ENCODE measurements at regions not wholly inside any gene's neighbourhood (a gene's known extent, or its start where the extent isn't known, plus 50 kb on each side); places are given as distances from the start of the nearest gene placed in this dataset.

DNA sequence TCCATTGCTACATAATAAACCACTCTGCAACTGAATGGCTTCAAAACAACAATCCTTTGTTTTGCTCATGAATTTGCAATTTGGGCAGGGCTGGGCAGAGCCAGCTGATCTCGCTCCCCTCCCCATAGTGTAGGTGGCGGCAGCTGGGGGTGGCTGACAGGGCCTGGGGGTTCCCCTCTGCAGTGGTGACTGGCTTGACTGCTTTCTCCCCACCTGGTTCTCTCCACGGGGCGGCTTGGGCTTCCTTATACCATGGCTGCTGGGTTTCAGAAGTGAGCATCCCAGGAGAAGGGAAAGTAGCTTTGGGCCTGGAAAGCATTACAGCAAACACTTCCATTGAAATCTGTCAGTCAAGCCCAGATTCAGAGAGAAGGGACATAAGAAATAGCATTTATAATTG is 129.7 kb upstream of the ZBTB40 start:
- no peak overlapping the region for H3K27ac ChIP-seq
- TF ChIP-seq EZH2 (IDR thresholded peaks at IDR 0.05) (no peak), FOXP2 (optimal IDR thresholded peaks at IDR 0.05; ENCODE audit: control extremely low read depth, extremely low read length, insufficient read depth) (no peak), POLR2AphosphoS5 (IDR thresholded peaks at IDR 0.05; ENCODE audit: borderline replicate concordance, low read depth, low read length) (no peak)
- no peaks in the 10 kb centered on the region for H3K36me3 ChIP-seq (ENCODE audit: insufficient read depth, low read length)
- no peak overlapping the region for H3K4me3 ChIP-seq
- DNase-seq (ENCODE audit: low read depth, low spot score): no peak
- no peaks in the 10 kb centered on the region for H3K9me3 ChIP-seq (ENCODE audit: low read depth, low read length)
- H3K9ac ChIP-seq (ENCODE audit: insufficient read length): no peak overlapping the region

DNA sequence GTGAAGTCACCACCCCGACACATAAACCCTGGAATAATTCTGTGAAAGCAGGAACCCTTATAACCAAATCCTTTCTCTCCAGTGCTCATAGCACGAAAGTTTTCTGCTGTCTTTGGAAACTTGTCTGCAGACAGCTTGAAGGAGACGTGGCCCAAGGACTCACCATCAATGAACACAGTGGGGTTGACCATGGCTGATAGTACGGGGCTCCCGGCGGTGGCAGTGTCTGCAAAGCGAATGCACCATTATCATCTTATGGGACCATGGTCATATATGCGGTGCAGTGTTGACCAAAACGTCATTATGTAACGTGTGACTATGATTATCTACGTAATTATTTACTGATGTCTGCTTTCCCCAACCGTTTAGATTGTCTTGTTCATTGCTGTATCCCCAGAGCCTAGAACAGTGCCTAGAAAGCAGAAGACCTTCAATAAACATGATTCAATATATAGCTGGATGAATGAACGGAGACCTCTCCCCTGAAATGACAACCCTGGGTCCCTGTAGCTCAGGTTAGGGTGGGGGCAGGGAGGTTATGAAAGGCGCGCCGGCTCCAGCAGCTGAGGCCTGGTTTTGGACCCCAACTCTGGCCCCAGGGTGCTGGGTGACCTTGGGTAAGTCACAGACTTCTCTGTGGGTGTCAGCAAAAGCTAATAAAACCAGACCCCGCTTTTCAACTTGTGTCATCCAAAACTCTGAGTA is 128.4 kb upstream of the ZBTB40 start:
- no peak overlapping the region for H3K27ac ChIP-seq
- no peak overlapping the region for H3K9ac ChIP-seq (ENCODE audit: insufficient read length)
- H3K4me3 ChIP-seq: no peak overlapping the region
- TF ChIP-seq EZH2 (IDR thresholded peaks at IDR 0.05) (no peak), FOXP2 (optimal IDR thresholded peaks at IDR 0.05; ENCODE audit: control extremely low read depth, extremely low read length, insufficient read depth) (no peak), POLR2AphosphoS5 (IDR thresholded peaks at IDR 0.05; ENCODE audit: borderline replicate concordance, low read depth, low read length) (no peak)
- H3K36me3 ChIP-seq (ENCODE audit: insufficient read depth, low read length): no peaks in the 10 kb centered on the region
- H3K9me3 ChIP-seq (ENCODE audit: low read depth, low read length): no peaks in the 10 kb centered on the region
- DNase-seq (ENCODE audit: low read depth, low spot score): no peak

DNA sequence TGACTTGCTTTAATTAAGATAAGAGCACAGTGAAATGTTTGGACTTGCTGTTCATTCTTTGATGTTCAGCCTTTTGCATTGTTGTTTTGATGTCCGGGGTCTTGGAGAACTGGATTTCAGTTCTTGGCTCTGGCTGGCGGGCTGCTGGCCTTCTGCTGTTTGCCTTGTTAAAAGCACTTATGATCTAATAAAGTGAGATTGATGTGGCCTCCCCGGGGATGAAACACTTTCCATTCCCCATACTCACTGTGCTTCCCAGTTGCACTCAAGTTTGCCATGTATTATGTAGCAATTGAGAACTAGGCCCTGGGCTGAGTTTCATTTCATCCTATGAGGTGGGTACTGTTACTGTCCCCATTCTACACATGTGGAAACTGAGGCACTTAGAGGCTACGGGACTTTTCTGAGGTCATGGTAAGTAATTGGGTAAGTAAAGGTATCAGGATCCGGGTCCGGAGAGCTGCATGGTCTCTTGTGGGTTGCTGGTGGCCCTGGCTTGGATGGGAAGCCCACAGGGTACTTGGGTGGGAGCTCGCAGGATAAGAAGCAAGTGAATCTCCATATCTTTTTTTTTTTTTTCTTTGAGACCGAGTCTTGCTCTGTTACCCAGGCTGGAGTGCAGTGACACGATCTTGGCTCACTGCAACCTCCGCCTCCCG is 127.7 kb upstream of the ZBTB40 start:
- H3K9me3 ChIP-seq (ENCODE audit: low read depth, low read length): no peaks in the 10 kb centered on the region
- H3K4me3 ChIP-seq: no peak overlapping the region
- no peak overlapping the region for H3K27ac ChIP-seq
- no peak overlapping the region for H3K9ac ChIP-seq (ENCODE audit: insufficient read length)
- no peak for DNase-seq (ENCODE audit: low read depth, low spot score)
- TF ChIP-seq FOXP2 (optimal IDR thresholded peaks at IDR 0.05; ENCODE audit: control extremely low read depth, extremely low read length, insufficient read depth): no peak
- no peak for TF ChIP-seq POLR2AphosphoS5 (IDR thresholded peaks at IDR 0.05; ENCODE audit: borderline replicate concordance, low read depth, low read length)
- no peak for TF ChIP-seq EZH2 (IDR thresholded peaks at IDR 0.05)
- no peaks in the 10 kb centered on the region for H3K36me3 ChIP-seq (ENCODE audit: insufficient read depth, low read length)

DNA sequence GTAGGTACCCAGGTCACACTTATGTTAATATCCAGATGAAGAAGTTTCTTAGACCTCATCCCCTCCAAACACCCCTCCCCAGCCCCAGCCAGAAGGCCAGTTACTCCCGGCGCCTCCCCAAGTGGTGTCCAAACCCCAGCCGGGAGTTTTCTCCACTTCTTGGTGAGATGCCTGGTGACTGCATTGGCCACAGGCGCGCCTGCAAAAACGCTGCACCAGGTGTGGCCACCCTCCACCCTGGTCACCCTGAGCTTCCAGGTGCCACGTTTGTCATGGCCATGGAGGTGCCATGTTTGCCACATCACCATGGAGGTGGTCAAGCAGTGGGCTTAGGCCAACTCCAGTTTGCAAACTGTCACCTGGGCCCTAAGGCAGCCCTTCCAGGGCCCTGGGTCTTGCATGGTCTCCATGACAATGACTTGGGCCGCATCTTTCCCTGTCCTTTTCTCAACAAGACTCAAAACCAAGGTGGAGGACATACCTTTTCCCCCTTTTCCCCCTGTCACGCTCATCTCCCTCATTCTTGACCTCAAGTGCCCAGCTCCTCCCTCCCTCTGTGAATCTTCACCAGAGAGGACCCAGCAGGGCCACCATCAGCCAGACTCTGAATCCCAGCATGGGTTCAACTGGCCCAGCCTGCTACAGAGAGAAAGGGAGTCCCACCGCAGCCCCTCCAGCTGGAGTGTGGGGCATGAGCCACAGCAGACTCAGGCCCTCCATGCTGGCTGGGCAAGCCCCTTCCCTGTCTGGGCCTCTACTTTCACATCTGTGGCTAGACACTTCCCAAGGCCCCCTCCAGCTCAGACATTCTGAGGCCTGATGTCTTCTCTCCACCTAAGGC is 125.9 kb upstream of the ZBTB40 start:
- no peak for TF ChIP-seq POLR2AphosphoS5 (IDR thresholded peaks at IDR 0.05; ENCODE audit: borderline replicate concordance, low read depth, low read length)
- TF ChIP-seq FOXP2 (optimal IDR thresholded peaks at IDR 0.05; ENCODE audit: control extremely low read depth, extremely low read length, insufficient read depth): no peak
- no peak for TF ChIP-seq EZH2 (IDR thresholded peaks at IDR 0.05)
- H3K9me3 ChIP-seq (ENCODE audit: low read depth, low read length): no peaks in the 10 kb centered on the region

DNA sequence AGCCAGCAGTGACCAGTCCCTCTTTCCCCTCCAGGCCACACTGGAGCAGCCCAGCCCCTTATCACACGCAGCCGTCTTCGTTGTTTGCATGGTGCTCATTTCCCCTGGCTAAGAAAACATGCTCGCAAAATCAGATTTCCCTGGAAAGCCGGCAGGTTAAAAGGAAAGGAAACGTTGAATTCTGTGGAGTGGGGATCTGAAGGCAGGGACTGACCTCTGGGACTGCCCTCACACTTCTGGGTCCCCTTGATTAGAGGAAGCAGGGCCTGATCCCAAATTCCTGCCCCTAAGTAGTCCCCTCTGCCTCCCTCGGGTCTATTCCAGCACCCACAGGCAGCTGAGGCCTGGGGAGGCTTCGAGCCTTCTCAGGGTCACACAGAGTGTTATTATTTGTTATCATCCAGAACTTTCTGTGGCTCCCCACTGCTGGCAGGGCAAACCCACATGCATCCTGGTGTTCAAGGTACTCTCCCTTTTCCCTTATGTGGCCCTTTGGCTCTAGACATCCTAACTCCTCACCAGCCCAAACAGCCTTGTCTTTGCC is 125.2 kb upstream of the ZBTB40 start:
- TF ChIP-seq EZH2 (IDR thresholded peaks at IDR 0.05): no peak
- TF ChIP-seq FOXP2 (optimal IDR thresholded peaks at IDR 0.05; ENCODE audit: control extremely low read depth, extremely low read length, insufficient read depth): no peak
- TF ChIP-seq POLR2AphosphoS5 (IDR thresholded peaks at IDR 0.05; ENCODE audit: borderline replicate concordance, low read depth, low read length): no peak
- no peaks in the 10 kb centered on the region for H3K9me3 ChIP-seq (ENCODE audit: low read depth, low read length)
- no peak overlapping the region for H3K27ac ChIP-seq
- no peak overlapping the region for H3K9ac ChIP-seq (ENCODE audit: insufficient read length)
- DNase-seq (ENCODE audit: low read depth, low spot score): no peak
- no peak overlapping the region for H3K4me3 ChIP-seq
- no peaks in the 10 kb centered on the region for H3K36me3 ChIP-seq (ENCODE audit: insufficient read depth, low read length)

More for the DNA sequence above, 125.9 kb upstream of the ZBTB40 start:
- H3K36me3 ChIP-seq (ENCODE audit: insufficient read depth, low read length): no peaks in the 10 kb centered on the region
- H3K9ac ChIP-seq (ENCODE audit: insufficient read length): no peak overlapping the region
- H3K27ac ChIP-seq: no peak overlapping the region
- DNase-seq (ENCODE audit: low read depth, low spot score): no peak
- H3K4me3 ChIP-seq: no peak overlapping the region

DNA sequence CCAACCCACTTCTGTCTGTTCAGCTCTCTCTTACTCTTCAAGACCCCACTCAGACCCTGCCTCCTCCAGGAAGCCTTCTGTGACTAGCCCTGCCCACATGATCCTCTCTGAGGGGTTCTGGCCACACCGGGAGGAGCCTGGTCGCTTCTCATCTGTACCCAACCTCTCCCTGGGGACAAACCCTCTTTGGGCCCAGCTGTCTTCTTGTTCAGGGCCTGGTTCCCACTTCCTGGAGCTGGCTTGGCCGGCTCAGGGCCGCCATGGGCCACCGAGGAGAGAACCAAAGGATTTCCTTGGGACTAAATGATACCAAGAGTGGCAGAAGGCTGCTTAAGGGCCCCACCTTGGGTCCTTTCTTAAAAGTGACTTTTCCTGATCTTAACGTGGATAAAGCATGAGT is 124.7 kb upstream of the ZBTB40 start:
- TF ChIP-seq EZH2 (IDR thresholded peaks at IDR 0.05) (no peak), FOXP2 (optimal IDR thresholded peaks at IDR 0.05; ENCODE audit: control extremely low read depth, extremely low read length, insufficient read depth) (no peak), POLR2AphosphoS5 (IDR thresholded peaks at IDR 0.05; ENCODE audit: borderline replicate concordance, low read depth, low read length) (no peak)
- H3K9me3 ChIP-seq (ENCODE audit: low read depth, low read length): no peaks in the 10 kb centered on the region
- H3K9ac ChIP-seq (ENCODE audit: insufficient read length): no peak overlapping the region
- no peaks in the 10 kb centered on the region for H3K36me3 ChIP-seq (ENCODE audit: insufficient read depth, low read length)
- no peak overlapping the region for H3K4me3 ChIP-seq
- H3K27ac ChIP-seq: no peak overlapping the region
- DNase-seq (ENCODE audit: low read depth, low spot score): no peak

DNA sequence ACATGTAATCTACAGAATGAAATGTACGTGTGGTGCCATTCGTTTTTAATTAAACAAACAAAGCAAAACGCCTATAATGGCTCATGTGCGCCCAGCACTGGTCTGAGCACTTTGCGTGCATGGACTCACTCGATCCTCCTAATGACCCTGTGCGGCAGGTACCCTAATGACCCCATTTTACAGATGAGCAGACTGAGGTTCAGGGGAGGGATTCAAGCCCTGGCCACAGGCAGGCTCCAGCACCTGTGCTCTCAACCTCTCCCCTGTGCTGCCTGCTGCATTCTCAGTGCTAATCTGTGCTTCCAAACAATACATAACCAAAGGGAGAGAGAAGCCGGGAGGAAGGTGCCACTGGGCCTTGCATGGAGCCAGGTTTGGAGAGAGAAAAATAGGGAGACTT is 124.2 kb upstream of the ZBTB40 start:
- DNase-seq (ENCODE audit: low read depth, low spot score): no peak
- Histone ChIP-seq H3K9me3 (ENCODE audit: low read depth, low read length) (no peaks in the 10 kb centered on the region), H3K9ac (ENCODE audit: insufficient read length) (no peak overlapping the region), H3K36me3 (ENCODE audit: insufficient read depth, low read length) (no peaks in the 10 kb centered on the region), H3K4me3 (no peak overlapping the region), H3K27ac (no peak overlapping the region)
- TF ChIP-seq EZH2 (IDR thresholded peaks at IDR 0.05): no peak
- no peak for TF ChIP-seq POLR2AphosphoS5 (IDR thresholded peaks at IDR 0.05; ENCODE audit: borderline replicate concordance, low read depth, low read length)
- TF ChIP-seq FOXP2 (optimal IDR thresholded peaks at IDR 0.05; ENCODE audit: control extremely low read depth, extremely low read length, insufficient read depth): no peak
